ENCODE measurements at regions not wholly inside any gene's neighbourhood (a gene's known extent, or its start where the extent isn't known, plus 50 kb on each side); places are given as distances from the start of the nearest gene placed in this dataset.

GRCh38 chr15:96888764-96889163 lies 558.3 kb downstream of the NR2F2 start:
- ChIA-PET CTCF (ENCODE audit: low intra/inter-chr PET ratio) (no interaction called here), POLR2A (no interaction called here)
- Histone ChIP-seq H3K36me3 (ENCODE audit: control insufficient read depth, insufficient read depth, low read length) (no peaks in the 10 kb centered on the region), H3K4me1 (replicated peaks in 1 of 2; ENCODE audit: control insufficient read depth in 2 of 2, insufficient read depth in 2 of 2, low read length in 2 of 2) (peaks cover 0 to 3% of the 10 kb centered on the region in 2 experiments; a peak in 1 of 5 replicates), H4K20me1 (replicated peaks; ENCODE audit: control insufficient read depth, insufficient read depth, low read length) (no peaks in the 10 kb centered on the region), H2AFZ (ENCODE audit: low read depth, low read length) (no peak overlapping the region), H3K9ac (ENCODE audit: insufficient read depth in 1 of 2, low read depth in 2 of 2, low read length in 2 of 2) (no peak overlapping the region), H3K9me1 (ENCODE audit: control insufficient read depth, insufficient read depth, low read length) (no peaks in the 10 kb centered on the region), H3K4me2 (ENCODE audit: insufficient read depth, low read length) (no peak overlapping the region), H3K9me3 (replicated peaks; ENCODE audit: control insufficient read depth, insufficient read depth, low read depth, low read length) (no peaks in the 10 kb centered on the region), H3K27me3 (ENCODE audit: control insufficient read depth in 2 of 2, insufficient read depth in 2 of 2, low read length in 2 of 2) (no peaks in the 10 kb centered on the region), H3K4me3 (no peak overlapping the region), H3K79me2 (ENCODE audit: control insufficient read depth, insufficient read depth, low read length) (no peaks in the 10 kb centered on the region), H3K27ac (ENCODE audit: extremely low read depth, low read depth, low read length) (no peak overlapping the region)
- no peak for FAIRE-seq
- TF ChIP-seq ZNF253 (CRISPR knock-in tag; conservative IDR thresholded peaks at IDR 0.05), result no peak
- TF ChIP-seq ETS2 (tag; IDR thresholded peaks at IDR 0.05; ENCODE audit: borderline replicate concordance, poor library complexity, severe bottlenecking), result no peak
- TF ChIP-seq KLF6 (CRISPR knock-in tag; IDR thresholded peaks at IDR 0.05; ENCODE audit: borderline replicate concordance), result no peak
- TF ChIP-seq DDX20 (tag; IDR thresholded peaks at IDR 0.05; ENCODE audit: low read depth), result no peak
- no peak for TF ChIP-seq TAF7 (tag; IDR thresholded peaks at IDR 0.05)
- no peak for TF ChIP-seq ZNF609 (CRISPR knock-in tag; IDR thresholded peaks at IDR 0.05; ENCODE audit: borderline replicate concordance)
- 0% methylated on average over 1 of the region's 1 CpG for WGBS (ENCODE audit: insufficient coverage, low coverage, missing lambda C conversion rate)
- intact Hi-C loops (cut with micrococcal nuclease), result no loop called here
- ATAC-seq, result no peak
- in situ Hi-C loops (cut with MboI), result no loop called here
- no peak for DNase-seq (ENCODE audit: extremely low read depth in 1 of 4, low spot score in 3 of 4)
- no TSS peak for BruUV-seq (replicated peaks)

Measured in K562 (cell line).